Naive thymus-derived CD4-positive, alpha-beta T cell (primary cell): ENCODE measurements at regions not wholly inside any gene's neighbourhood (a gene's known extent, or its start where the extent isn't known, plus 50 kb on each side); places are given as distances from the start of the nearest gene placed in this dataset.

Experiments
- ATAC-seq: fragments of 150-1000 bp; cut with Tn5 transposase; 2 replicates; pipeline ENCODE4 v1.10.0; 2021; ENCODE audit warnings: mild to moderate bottlenecking, moderate library complexity
- CTCF ChIA-PET: fragments of 350-600 bp; sonication (Branson Sonifier 250); formaldehyde crosslinking; loops from one replicate; lab custom pipeline; 2021; ENCODE audit warnings: antibody characterized with exemption; lab: Charles Lee
- POLR2A ChIA-PET: fragments of 350-600 bp; sonication (Branson Sonifier 250); formaldehyde crosslinking; loops from one replicate; lab custom pipeline; 2021; ENCODE audit warnings: antibody characterized with exemption, inconsistent platforms; lab: Charles Lee
- DNase-seq, 9 donors: peaks; one replicate each; pipeline versions ENCODE4 v3.0.0 to v3.0.0-alpha.2; 2020 to 2022; ENCODE audit warnings: mixed read lengths in 1 of 9
- H3K27ac ChIP-seq: one replicate; pipeline ENCODE4 v1.7.0; 2013; ENCODE audit warnings: mild to moderate bottlenecking, low read depth, low read length, moderate library complexity
- H3K27me3 ChIP-seq, 2 donors: one replicate each; pipeline ENCODE4 v1.7.0; 2013; ENCODE audit warnings: low read length in 2 of 2, mild to moderate bottlenecking in 2 of 2, moderate library complexity in 2 of 2; ENCODE audit not compliant: control insufficient read depth in 2 of 2, insufficient read depth in 2 of 2
- H3K36me3 ChIP-seq, 3 experiments: 1 replicate in 2 of 3; 2 replicates in 1 of 3; pipeline ENCODE4 v1.7.0; 2013; ENCODE audit warnings: low read length in 3 of 3, mild to moderate bottlenecking in 3 of 3, moderate library complexity in 1 of 3; ENCODE audit not compliant: insufficient read depth in 3 of 3, control insufficient read depth in 2 of 3
- H3K4me1 ChIP-seq, 2 donors: one replicate each; pipeline ENCODE4 v1.7.0; 2013; ENCODE audit warnings: low read length in 2 of 2, mild to moderate bottlenecking in 2 of 2, moderate library complexity in 1 of 2; ENCODE audit not compliant: control insufficient read depth in 2 of 2, insufficient read depth in 2 of 2
- H3K4me3 ChIP-seq: 2 replicates; pipeline ENCODE4 v1.7.0; 2013; ENCODE audit warnings: mild to moderate bottlenecking, low read length
- H3K9me3 ChIP-seq, 3 experiments: 1 replicate in 2 of 3; 2 replicates in 1 of 3; pipeline ENCODE4 v1.7.0; 2013; ENCODE audit warnings: low read length in 3 of 3; ENCODE audit not compliant: control insufficient read depth in 2 of 3
- H3K27ac Mint-ChIP-seq, 9 donors: one replicate each; pipeline ENCODE4 v1.8.0; 2020 to 2022; ENCODE audit warnings: mixed read lengths in 9 of 9, mild to moderate bottlenecking in 8 of 9, moderate library complexity in 5 of 9, inconsistent platforms in 2 of 9
- H3K27me3 Mint-ChIP-seq, 5 donors: one replicate each; pipeline ENCODE4 v1.8.0; 2021 to 2022; ENCODE audit warnings: mixed read lengths in 5 of 5, mild to moderate bottlenecking in 1 of 5
- H3K36me3 Mint-ChIP-seq, 5 donors: one replicate each; pipeline ENCODE4 v1.8.0; 2020 to 2022; ENCODE audit warnings: mixed read lengths in 5 of 5, mild to moderate bottlenecking in 3 of 5, inconsistent platforms in 1 of 5
- H3K4me1 Mint-ChIP-seq, 7 donors: one replicate each; pipeline ENCODE4 v1.8.0; 2020 to 2022; ENCODE audit warnings: mixed read lengths in 7 of 7, mild to moderate bottlenecking in 3 of 7, inconsistent platforms in 1 of 7
- H3K4me3 Mint-ChIP-seq, 10 donors: one replicate each; pipeline ENCODE4 v1.8.0; 2020 to 2022; ENCODE audit warnings: mild to moderate bottlenecking in 10 of 10, mixed read lengths in 10 of 10, moderate library complexity in 6 of 10, inconsistent platforms in 2 of 10
- H3K9me3 Mint-ChIP-seq, 11 donors: one replicate each; pipeline ENCODE4 v1.8.0; 2020 to 2022; ENCODE audit warnings: mixed read lengths in 11 of 11, mild to moderate bottlenecking in 4 of 11, inconsistent platforms in 1 of 11, moderate library complexity in 1 of 11
- intact Hi-C, 2 donors: fragments of 100-400 bp; cut with micrococcal nuclease; formaldehyde crosslinking; loops; one replicate each; pipeline ENCODE4 v1.15.1; 2023

DNA sequence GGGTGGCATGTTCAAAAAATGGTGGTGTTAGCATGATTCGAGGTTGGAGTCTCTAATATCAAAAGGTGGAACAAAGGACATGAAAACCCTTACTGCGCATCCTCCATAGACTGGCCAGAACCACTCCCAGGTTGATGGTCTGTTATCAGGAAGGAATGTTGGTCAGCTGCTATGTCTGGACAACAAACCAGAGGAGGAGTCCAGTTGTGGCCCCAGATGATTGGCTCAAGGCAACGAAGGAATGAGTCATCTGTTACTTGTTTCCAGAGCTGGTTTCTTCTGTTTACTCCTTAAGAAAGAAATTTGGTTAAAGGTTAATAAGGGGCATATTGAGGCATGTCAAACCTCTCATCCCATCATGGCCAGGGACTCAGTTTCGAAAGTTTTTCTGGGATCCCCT is 56.8 kb upstream of the GRIA4 start:
- intact Hi-C loops = no loop called here
- peaks cover 0 to 9% (median 0%) of the 10 kb centered on the region in 11 donors for H3K9me3 Mint-ChIP-seq
- DNase-seq (no peak), ATAC-seq (no peak)
- H3K9me3 ChIP-seq = no peaks in the 10 kb centered on the region
- no peak overlapping the region for H3K4me3 Mint-ChIP-seq
- CTCF ChIA-PET = no interaction called here
- H3K27ac ChIP-seq = no peak overlapping the region
- no peaks in the 10 kb centered on the region for H3K4me1 ChIP-seq
- H3K36me3 Mint-ChIP-seq = no peaks in the 10 kb centered on the region
- H3K27me3 Mint-ChIP-seq = peaks cover 0 to 9% (median 0%) of the 10 kb centered on the region in 5 donors
- no peaks in the 10 kb centered on the region for H3K27me3 ChIP-seq
- no peaks in the 10 kb centered on the region for H3K4me1 Mint-ChIP-seq
- H3K36me3 ChIP-seq = no peaks in the 10 kb centered on the region
- no peak overlapping the region for H3K27ac Mint-ChIP-seq
- POLR2A ChIA-PET = interaction anchor here (0.6 kb wide), 1 partner anchor 434 kb away, joined by 3 read pairs; no protein-coding TSS in a partner anchor
- H3K4me3 ChIP-seq = no peak overlapping the region

DNA sequence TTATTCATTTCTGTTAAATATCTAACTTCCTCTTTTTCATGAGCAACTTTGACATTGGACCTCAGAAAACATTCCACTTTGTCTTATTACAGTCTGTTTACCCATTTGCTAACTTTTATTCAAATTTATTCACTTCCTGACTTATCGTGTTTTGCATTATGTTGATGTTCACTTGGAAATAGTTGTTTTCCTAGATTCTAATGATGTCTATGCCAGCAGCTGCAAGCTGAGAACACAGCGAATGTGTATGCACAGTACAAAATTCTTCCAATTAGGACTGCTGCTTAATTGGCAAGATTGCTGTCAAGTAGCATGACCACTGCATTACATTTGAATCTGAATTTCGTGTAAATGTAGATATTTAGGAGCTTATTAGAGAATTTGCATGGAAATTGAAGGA is 61.5 kb upstream of the GRIA4 start:
- Mint-ChIP-seq H3K4me3 (no peak overlapping the region), H3K27ac (no peak overlapping the region), H3K4me1 (peaks cover 0 to 2% (median 0%) of the 10 kb centered on the region in 7 donors), H3K9me3 (peaks cover 0 to 9% (median 0%) of the 10 kb centered on the region in 11 donors), H3K27me3 (peaks cover 0 to 5% (median 0%) of the 10 kb centered on the region in 5 donors), H3K36me3 (no peaks in the 10 kb centered on the region)
- Histone ChIP-seq H3K4me1 (no peaks in the 10 kb centered on the region), H3K27ac (no peak overlapping the region), H3K27me3 (no peaks in the 10 kb centered on the region), H3K9me3 (no peaks in the 10 kb centered on the region), H3K4me3 (no peak overlapping the region), H3K36me3 (no peaks in the 10 kb centered on the region)
- CTCF ChIA-PET = no interaction called here
- POLR2A ChIA-PET = no interaction called here
- DNase-seq (no peak), ATAC-seq (no peak)
- intact Hi-C loops = no loop called here

DNA sequence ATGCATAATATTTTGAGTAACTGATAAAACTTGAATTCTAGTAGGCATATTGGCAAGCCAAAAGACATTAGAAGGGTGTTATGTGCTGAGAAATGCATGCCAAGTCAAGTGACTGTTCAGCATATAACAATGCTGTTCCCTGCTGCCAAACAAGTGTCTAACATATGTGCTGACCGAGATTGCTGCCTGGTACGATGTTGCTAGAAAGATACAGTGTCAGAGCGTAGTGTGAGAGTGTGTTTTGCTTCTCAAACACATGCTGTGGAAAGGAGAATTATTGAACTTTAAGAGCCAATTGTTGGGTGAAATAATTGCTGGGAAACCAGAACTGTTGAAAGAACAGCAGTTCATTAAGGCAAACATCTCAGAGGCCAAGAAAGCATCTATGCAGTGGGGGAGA is 71.3 kb upstream of the GRIA4 start:
- H3K4me3 Mint-ChIP-seq = no peak overlapping the region
- H3K27ac ChIP-seq = no peak overlapping the region
- H3K27me3 ChIP-seq = no peaks in the 10 kb centered on the region
- H3K36me3 Mint-ChIP-seq = no peaks in the 10 kb centered on the region
- ATAC-seq (no peak), DNase-seq (no peak)
- H3K9me3 ChIP-seq = no peaks in the 10 kb centered on the region
- no peaks in the 10 kb centered on the region for H3K9me3 Mint-ChIP-seq
- no peaks in the 10 kb centered on the region for H3K4me1 ChIP-seq
- no peak overlapping the region for H3K4me3 ChIP-seq
- H3K27ac Mint-ChIP-seq = no peak overlapping the region
- ChIA-PET POLR2A (no interaction called here), CTCF (no interaction called here)
- H3K4me1 Mint-ChIP-seq = no peaks in the 10 kb centered on the region
- no peaks in the 10 kb centered on the region for H3K27me3 Mint-ChIP-seq
- no peaks in the 10 kb centered on the region for H3K36me3 ChIP-seq
- intact Hi-C loops = no loop called here

- ChIA-PET POLR2A (no interaction called here), CTCF (no interaction called here)
- Histone ChIP-seq H3K4me1 (no peaks in the 10 kb centered on the region), H3K9me3 (no peaks in the 10 kb centered on the region), H3K4me3 (no peak overlapping the region), H3K36me3 (no peaks in the 10 kb centered on the region), H3K27me3 (no peaks in the 10 kb centered on the region), H3K27ac (no peak overlapping the region)
- ATAC-seq (no peak), DNase-seq (no peak)
- H3K36me3 Mint-ChIP-seq = no peaks in the 10 kb centered on the region
- no peak overlapping the region for H3K4me3 Mint-ChIP-seq
- no peak overlapping the region for H3K27ac Mint-ChIP-seq
- H3K27me3 Mint-ChIP-seq = peaks cover 0 to 6% (median 0%) of the 10 kb centered on the region in 5 donors
- intact Hi-C loops = no loop called here
- no peaks in the 10 kb centered on the region for H3K9me3 Mint-ChIP-seq
- H3K4me1 Mint-ChIP-seq = no peaks in the 10 kb centered on the region
Observed at GRCh38 chr11:105537531-105537930, 72.3 kb upstream of the GRIA4 start.

- Histone ChIP-seq H3K9me3 (no peaks in the 10 kb centered on the region), H3K27ac (no peak overlapping the region), H3K36me3 (no peaks in the 10 kb centered on the region), H3K4me1 (no peaks in the 10 kb centered on the region), H3K27me3 (no peaks in the 10 kb centered on the region), H3K4me3 (no peak overlapping the region)
- DNase-seq (no peak), ATAC-seq (no peak)
- intact Hi-C loops = no loop called here
- peaks cover 0 to 8% (median 0%) of the 10 kb centered on the region in 5 donors for H3K27me3 Mint-ChIP-seq
- H3K4me3 Mint-ChIP-seq = no peak overlapping the region
- H3K4me1 Mint-ChIP-seq = no peaks in the 10 kb centered on the region
- ChIA-PET POLR2A (no interaction called here), CTCF (no interaction called here)
- no peaks in the 10 kb centered on the region for H3K36me3 Mint-ChIP-seq
- peaks cover 0 to 6% (median 1%) of the 10 kb centered on the region in 11 donors for H3K9me3 Mint-ChIP-seq
- no peak overlapping the region for H3K27ac Mint-ChIP-seq
Observed at GRCh38 chr11:105524286-105524685, 85.6 kb upstream of the GRIA4 start.

- Histone ChIP-seq H3K9me3 (no peaks in the 10 kb centered on the region), H3K4me3 (no peak overlapping the region), H3K27ac (no peak overlapping the region), H3K4me1 (no peaks in the 10 kb centered on the region), H3K36me3 (no peaks in the 10 kb centered on the region), H3K27me3 (no peaks in the 10 kb centered on the region)
- DNase-seq = no peak
- Mint-ChIP-seq H3K36me3 (no peaks in the 10 kb centered on the region), H3K4me3 (no peak overlapping the region), H3K4me1 (no peaks in the 10 kb centered on the region), H3K9me3 (peaks cover 0 to 11% (median 0%) of the 10 kb centered on the region in 11 donors), H3K27me3 (peaks cover 0 to 12% (median 0%) of the 10 kb centered on the region in 5 donors), H3K27ac (no peak overlapping the region)
- POLR2A ChIA-PET = no interaction called here
- intact Hi-C loops = no loop called here
- ATAC-seq = no peak
- CTCF ChIA-PET = interaction anchor here (0.6 kb wide), 1 partner anchor 376 kb away, joined by 3 read pairs; no protein-coding TSS in a partner anchor
Observed at GRCh38 chr11:105520706-105521345, 89.0 kb upstream of the GRIA4 start.
